WTC11 (cell line): ENCODE measurements at regions not wholly inside any gene's neighbourhood (a gene's known extent, or its start where the extent isn't known, plus 50 kb on each side); places are given as distances from the start of the nearest gene placed in this dataset.

Experiments used
- ATAC-seq: fragments of 200-7000 bp; cut with Tn5 transposase; 2 replicates; pipeline ENCODE4 v1.10.0; 2021; ENCODE audit warnings: mild to moderate bottlenecking, moderate library complexity
- CTCF ChIA-PET: fragments of 300-600 bp; sonication (Branson Sonifier 250); formaldehyde crosslinking; loops from one replicate; lab custom pipeline; 2021; ENCODE audit warnings: antibody characterized with exemption; lab: Charles Lee
- POLR2A ChIA-PET: fragments of 350-600 bp; sonication (Branson Sonifier 250); formaldehyde crosslinking; loops from one replicate; lab custom pipeline; 2021; ENCODE audit warnings: antibody characterized with exemption; lab: Charles Lee
- DNase-seq: peaks from one replicate; pipeline ENCODE4 v3.0.0; 2021; ENCODE audit warnings: low spot score
- H3K27ac Mint-ChIP-seq: 2 replicates; pipeline ENCODE4 v1.8.0; 2021; ENCODE audit warnings: mixed read lengths
- H3K27me3 Mint-ChIP-seq: 2 replicates; pipeline ENCODE4 v1.8.0; 2021; ENCODE audit warnings: low read depth, mild to moderate bottlenecking, moderate library complexity, mixed read lengths
- H3K36me3 Mint-ChIP-seq: 2 replicates; pipeline ENCODE4 v1.8.0; 2021; ENCODE audit warnings: mixed read lengths
- H3K4me1 Mint-ChIP-seq: 2 replicates; pipeline ENCODE4 v1.8.0; 2022; ENCODE audit warnings: mixed read lengths
- H3K4me3 Mint-ChIP-seq: 2 replicates; pipeline ENCODE4 v1.8.0; 2021; ENCODE audit warnings: mild to moderate bottlenecking, moderate library complexity, mixed read lengths
- H3K9me3 Mint-ChIP-seq: 2 replicates; pipeline ENCODE4 v1.8.0; 2021; ENCODE audit warnings: mixed read lengths
- ATF2 ChIP-seq: sonication (generic); formaldehyde crosslinking; IDR thresholded peaks from 2 replicates; pipeline ENCODE4 v1.8.1; 2022; ENCODE audit warnings: low read depth, missing genetic modification reagents, borderline replicate concordance
- ATF6 ChIP-seq: sonication (generic); formaldehyde crosslinking; IDR thresholded peaks from 2 replicates; pipeline ENCODE4 v1.8.1; 2023; ENCODE audit warnings: mild to moderate bottlenecking, missing genetic modification reagents
- CBFB ChIP-seq: sonication (generic); formaldehyde crosslinking; IDR thresholded peaks from 2 replicates; pipeline ENCODE4 v1.8.1; 2022; ENCODE audit warnings: mild to moderate bottlenecking, low read depth, missing genetic modification reagents
- EMX1 ChIP-seq: fragments of 250-450 bp; sonication (Bioruptor Pico); IDR thresholded peaks from 2 replicates; pipeline ENCODE4 v1.8.0; 2021; ENCODE audit warnings: mild to moderate bottlenecking
- ETV6 ChIP-seq: sonication (generic); formaldehyde crosslinking; IDR thresholded peaks from 2 replicates; pipeline ENCODE4 v1.8.1; 2022; ENCODE audit warnings: mild to moderate bottlenecking, missing genetic modification reagents
- GTF2I ChIP-seq: fragments of 250-450 bp; sonication (Bioruptor Pico); conservative IDR thresholded peaks from 2 replicates; pipeline ENCODE4 v1.4.0; 2021; ENCODE audit warnings: mild to moderate bottlenecking
- IRF2 ChIP-seq: sonication (generic); formaldehyde crosslinking; IDR thresholded peaks from 2 replicates; pipeline ENCODE4 v1.8.0; 2022; ENCODE audit warnings: low read depth, missing genetic modification reagents, borderline replicate concordance
- MLX ChIP-seq: sonication (generic); formaldehyde crosslinking; IDR thresholded peaks from 2 replicates; pipeline ENCODE4 v1.8.1; 2023; ENCODE audit warnings: mild to moderate bottlenecking, missing genetic modification reagents, moderate library complexity
- NFYB ChIP-seq: sonication (generic); formaldehyde crosslinking; conservative IDR thresholded peaks from 2 replicates; pipeline ENCODE4 v1.8.0; 2022; ENCODE audit warnings: low read depth, missing genetic modification reagents
- NR2C2 ChIP-seq: sonication (generic); formaldehyde crosslinking; IDR thresholded peaks from 2 replicates; pipeline ENCODE4 v1.8.0; 2022; ENCODE audit warnings: mild to moderate bottlenecking, missing genetic modification reagents
- SMAD4 ChIP-seq: sonication (generic); formaldehyde crosslinking; IDR thresholded peaks from 2 replicates; pipeline ENCODE4 v1.8.0; 2022; ENCODE audit warnings: mild to moderate bottlenecking, missing genetic modification reagents
- SOX15 ChIP-seq: fragments of 250-450 bp; sonication (Bioruptor Pico); IDR thresholded peaks from 2 replicates; pipeline ENCODE4 v1.9.0; 2021; ENCODE audit warnings: mild to moderate bottlenecking
- TCF7 ChIP-seq: sonication (generic); formaldehyde crosslinking; IDR thresholded peaks from 2 replicates; pipeline ENCODE4 v1.8.0; 2022; ENCODE audit warnings: mild to moderate bottlenecking, low read depth, missing genetic modification reagents, moderate library complexity
- TEAD4 ChIP-seq: sonication (generic); formaldehyde crosslinking; IDR thresholded peaks from 2 replicates; pipeline ENCODE4 v1.8.0; 2022; ENCODE audit warnings: mild to moderate bottlenecking, missing genetic modification reagents
- TP53 ChIP-seq: sonication (generic); formaldehyde crosslinking; IDR thresholded peaks from 2 replicates; pipeline ENCODE4 v1.8.1; 2023; ENCODE audit warnings: mild to moderate bottlenecking, missing genetic modification reagents
- TF ChIP-seq, protein P1 (sequence below): fragments of 250-450 bp; sonication (Bioruptor Pico); IDR thresholded peaks from 2 replicates; pipeline ENCODE4 v1.9.0; 2021; ENCODE audit warnings: mild to moderate bottlenecking, borderline replicate concordance
- TF ChIP-seq, protein P2 (sequence below): sonication (generic); formaldehyde crosslinking; IDR thresholded peaks from 2 replicates; pipeline ENCODE4 v1.8.0; 2023; ENCODE audit warnings: mild to moderate bottlenecking, missing genetic modification reagents
- TF ChIP-seq, protein P3 (sequence below): sonication (generic); formaldehyde crosslinking; IDR thresholded peaks from 2 replicates; pipeline ENCODE4 v1.8.1; 2022; ENCODE audit warnings: mild to moderate bottlenecking, missing genetic modification reagents, moderate library complexity, borderline replicate concordance

- TF ChIP-seq, protein P1, sequence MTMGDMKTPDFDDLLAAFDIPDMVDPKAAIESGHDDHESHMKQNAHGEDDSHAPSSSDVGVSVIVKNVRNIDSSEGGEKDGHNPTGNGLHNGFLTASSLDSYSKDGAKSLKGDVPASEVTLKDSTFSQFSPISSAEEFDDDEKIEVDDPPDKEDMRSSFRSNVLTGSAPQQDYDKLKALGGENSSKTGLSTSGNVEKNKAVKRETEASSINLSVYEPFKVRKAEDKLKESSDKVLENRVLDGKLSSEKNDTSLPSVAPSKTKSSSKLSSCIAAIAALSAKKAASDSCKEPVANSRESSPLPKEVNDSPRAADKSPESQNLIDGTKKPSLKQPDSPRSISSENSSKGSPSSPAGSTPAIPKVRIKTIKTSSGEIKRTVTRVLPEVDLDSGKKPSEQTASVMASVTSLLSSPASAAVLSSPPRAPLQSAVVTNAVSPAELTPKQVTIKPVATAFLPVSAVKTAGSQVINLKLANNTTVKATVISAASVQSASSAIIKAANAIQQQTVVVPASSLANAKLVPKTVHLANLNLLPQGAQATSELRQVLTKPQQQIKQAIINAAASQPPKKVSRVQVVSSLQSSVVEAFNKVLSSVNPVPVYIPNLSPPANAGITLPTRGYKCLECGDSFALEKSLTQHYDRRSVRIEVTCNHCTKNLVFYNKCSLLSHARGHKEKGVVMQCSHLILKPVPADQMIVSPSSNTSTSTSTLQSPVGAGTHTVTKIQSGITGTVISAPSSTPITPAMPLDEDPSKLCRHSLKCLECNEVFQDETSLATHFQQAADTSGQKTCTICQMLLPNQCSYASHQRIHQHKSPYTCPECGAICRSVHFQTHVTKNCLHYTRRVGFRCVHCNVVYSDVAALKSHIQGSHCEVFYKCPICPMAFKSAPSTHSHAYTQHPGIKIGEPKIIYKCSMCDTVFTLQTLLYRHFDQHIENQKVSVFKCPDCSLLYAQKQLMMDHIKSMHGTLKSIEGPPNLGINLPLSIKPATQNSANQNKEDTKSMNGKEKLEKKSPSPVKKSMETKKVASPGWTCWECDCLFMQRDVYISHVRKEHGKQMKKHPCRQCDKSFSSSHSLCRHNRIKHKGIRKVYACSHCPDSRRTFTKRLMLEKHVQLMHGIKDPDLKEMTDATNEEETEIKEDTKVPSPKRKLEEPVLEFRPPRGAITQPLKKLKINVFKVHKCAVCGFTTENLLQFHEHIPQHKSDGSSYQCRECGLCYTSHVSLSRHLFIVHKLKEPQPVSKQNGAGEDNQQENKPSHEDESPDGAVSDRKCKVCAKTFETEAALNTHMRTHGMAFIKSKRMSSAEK (CRISPR knock-in tag) = no peak
- TF ChIP-seq, protein P2, sequence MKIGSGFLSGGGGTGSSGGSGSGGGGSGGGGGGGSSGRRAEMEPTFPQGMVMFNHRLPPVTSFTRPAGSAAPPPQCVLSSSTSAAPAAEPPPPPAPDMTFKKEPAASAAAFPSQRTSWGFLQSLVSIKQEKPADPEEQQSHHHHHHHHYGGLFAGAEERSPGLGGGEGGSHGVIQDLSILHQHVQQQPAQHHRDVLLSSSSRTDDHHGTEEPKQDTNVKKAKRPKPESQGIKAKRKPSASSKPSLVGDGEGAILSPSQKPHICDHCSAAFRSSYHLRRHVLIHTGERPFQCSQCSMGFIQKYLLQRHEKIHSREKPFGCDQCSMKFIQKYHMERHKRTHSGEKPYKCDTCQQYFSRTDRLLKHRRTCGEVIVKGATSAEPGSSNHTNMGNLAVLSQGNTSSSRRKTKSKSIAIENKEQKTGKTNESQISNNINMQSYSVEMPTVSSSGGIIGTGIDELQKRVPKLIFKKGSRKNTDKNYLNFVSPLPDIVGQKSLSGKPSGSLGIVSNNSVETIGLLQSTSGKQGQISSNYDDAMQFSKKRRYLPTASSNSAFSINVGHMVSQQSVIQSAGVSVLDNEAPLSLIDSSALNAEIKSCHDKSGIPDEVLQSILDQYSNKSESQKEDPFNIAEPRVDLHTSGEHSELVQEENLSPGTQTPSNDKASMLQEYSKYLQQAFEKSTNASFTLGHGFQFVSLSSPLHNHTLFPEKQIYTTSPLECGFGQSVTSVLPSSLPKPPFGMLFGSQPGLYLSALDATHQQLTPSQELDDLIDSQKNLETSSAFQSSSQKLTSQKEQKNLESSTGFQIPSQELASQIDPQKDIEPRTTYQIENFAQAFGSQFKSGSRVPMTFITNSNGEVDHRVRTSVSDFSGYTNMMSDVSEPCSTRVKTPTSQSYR = no peak
- TF ChIP-seq ATF2 (CRISPR knock-in tag) (no peak), TEAD4 (no peak), CBFB (CRISPR knock-in tag) (no peak)
Observed at GRCh38 chr5:40317023-40317422, 362.7 kb upstream of the PTGER4 start (continued).

DNA sequence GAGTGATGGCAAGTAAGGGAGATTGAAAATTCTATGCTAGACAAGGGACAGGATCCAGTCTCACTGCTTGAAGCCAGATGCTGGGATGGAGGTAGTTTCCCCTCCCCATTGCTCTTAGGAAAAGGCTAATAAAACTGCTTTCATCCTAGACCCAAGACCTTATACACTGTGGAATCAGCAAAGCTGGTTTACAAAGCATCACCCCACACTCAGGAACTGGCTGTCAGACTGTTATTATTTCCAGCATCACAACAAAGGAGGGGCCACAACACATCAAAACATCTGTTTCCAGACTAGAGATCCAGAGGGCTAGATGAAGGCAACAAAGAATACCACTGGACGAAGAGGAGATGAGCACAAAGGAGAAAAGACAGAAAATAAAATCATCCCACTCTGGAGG, 364.6 kb upstream of the PTGER4 start:
- POLR2A ChIA-PET = no interaction called here
- no peak overlapping the region for H3K27ac Mint-ChIP-seq
- no peak for DNase-seq
- no peak for ATAC-seq
- 0 out of 2 replicates have a peak, but pooled peaks cover 3% of the 10 kb centered on the region for H3K4me1 Mint-ChIP-seq
- H3K9me3 Mint-ChIP-seq = peaks cover 12% of the 10 kb centered on the region
- H3K4me3 Mint-ChIP-seq = no peak overlapping the region
- TF ChIP-seq TP53 (CRISPR knock-in tag) (no peak), SMAD4 (CRISPR knock-in tag) (no peak), MLX (CRISPR knock-in tag) (no peak), ATF6 (CRISPR knock-in tag) (no peak), IRF2 (CRISPR knock-in tag) (no peak), EMX1 (CRISPR knock-in tag) (no peak), NFYB (CRISPR knock-in tag) (no peak), SOX15 (CRISPR knock-in tag) (no peak), GTF2I (CRISPR knock-in tag) (no peak), TCF7 (CRISPR knock-in tag) (no peak), NR2C2 (CRISPR knock-in tag) (no peak), ETV6 (no peak)
- TF ChIP-seq, protein P3, sequence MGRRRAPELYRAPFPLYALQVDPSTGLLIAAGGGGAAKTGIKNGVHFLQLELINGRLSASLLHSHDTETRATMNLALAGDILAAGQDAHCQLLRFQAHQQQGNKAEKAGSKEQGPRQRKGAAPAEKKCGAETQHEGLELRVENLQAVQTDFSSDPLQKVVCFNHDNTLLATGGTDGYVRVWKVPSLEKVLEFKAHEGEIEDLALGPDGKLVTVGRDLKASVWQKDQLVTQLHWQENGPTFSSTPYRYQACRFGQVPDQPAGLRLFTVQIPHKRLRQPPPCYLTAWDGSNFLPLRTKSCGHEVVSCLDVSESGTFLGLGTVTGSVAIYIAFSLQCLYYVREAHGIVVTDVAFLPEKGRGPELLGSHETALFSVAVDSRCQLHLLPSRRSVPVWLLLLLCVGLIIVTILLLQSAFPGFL (CRISPR knock-in tag) = no peak
- no peaks in the 10 kb centered on the region; the same call in 1 of the 2 replicates for H3K27me3 Mint-ChIP-seq
- CTCF ChIA-PET = no interaction called here
- H3K36me3 Mint-ChIP-seq = no peaks in the 10 kb centered on the region
